ENCODE measurements at regions not wholly inside any gene's neighbourhood (a gene's known extent, or its start where the extent isn't known, plus 50 kb on each side); places are given as distances from the start of the nearest gene placed in this dataset.
"Not testable (repeated sequence)": the region's sequence is repeated elsewhere in the genome, so short reads cannot be mapped to it uniquely, and the experiment has no call there.

GRCh38 chr2:128670066-128670465 is 351.4 kb upstream of the HS6ST1 start:
- DNase-seq (ENCODE audit: low spot score), result no peak
- H3K36me3 ChIP-seq (ENCODE audit: control insufficient read depth in 4 of 4, insufficient read depth in 3 of 4, low read depth in 1 of 4, low read length in 3 of 4), result no peaks in the 10 kb centered on the region
- H3K27me3 ChIP-seq (ENCODE audit: control insufficient read depth in 4 of 4, insufficient read depth in 4 of 4, low read length in 3 of 4), result no peaks in the 10 kb centered on the region
- 91% methylated on average over 1 of the region's 1 CpG for WGBS
- no peaks in the 10 kb centered on the region for H3K9me3 ChIP-seq (ENCODE audit: control insufficient read depth in 4 of 4, low read length in 3 of 4)
- H3K4me1 ChIP-seq (ENCODE audit: control insufficient read depth in 4 of 4, insufficient read depth in 4 of 4, low read length in 3 of 4), result no peaks in the 10 kb centered on the region
- no peak overlapping the region for H3K9ac ChIP-seq (ENCODE audit: low read depth in 1 of 2, low read length in 2 of 2)
- H3K4me3 ChIP-seq (ENCODE audit: low read depth in 1 of 3, low read length in 3 of 3), result no peak overlapping the region
- H3K27ac ChIP-seq (ENCODE audit: low read depth in 1 of 2, low read length in 2 of 2), result no peak overlapping the region
- TF ChIP-seq TAF1 (conservative IDR thresholded peaks at IDR 0.05), result no peak
- TF ChIP-seq RXRA (IDR thresholded peaks at IDR 0.05), result no peak
- TF ChIP-seq FOXA1 (IDR thresholded peaks at IDR 0.05), result no peak
- TF ChIP-seq CTCF (IDR thresholded peaks at IDR 0.05; ENCODE audit: low read depth, low read length, missing input control), result no peak
- no peak for TF ChIP-seq NR2F2 (IDR thresholded peaks at IDR 0.05)
- TF ChIP-seq REST (IDR thresholded peaks at IDR 0.05), result no peak
- no peak for TF ChIP-seq HNF4A (conservative IDR thresholded peaks at IDR 0.05)
- no peak for TF ChIP-seq ZBTB33 (IDR thresholded peaks at IDR 0.05)
- TF ChIP-seq EGR1 (IDR thresholded peaks at IDR 0.05; ENCODE audit: low read depth in 2 of 2), result no peak
- no peak for TF ChIP-seq YY1 (IDR thresholded peaks at IDR 0.05)
- TF ChIP-seq RAD21 (IDR thresholded peaks at IDR 0.05), result no peak
- TF ChIP-seq ATF3 (IDR thresholded peaks at IDR 0.05), result no peak
- TF ChIP-seq MAX (IDR thresholded peaks at IDR 0.05), result no peak
- TF ChIP-seq SP1 (IDR thresholded peaks at IDR 0.05), result no peak
- TF ChIP-seq JUND (IDR thresholded peaks at IDR 0.05), result no peak
- TF ChIP-seq GABPA (IDR thresholded peaks at IDR 0.05 in 1 of 2, conservative IDR thresholded peaks at IDR 0.05 in 1 of 2), result no peak
- no peak for TF ChIP-seq FOXA2 (IDR thresholded peaks at IDR 0.05)
- TF ChIP-seq HNF4G (IDR thresholded peaks at IDR 0.05), result no peak

GRCh38 chr2:128671981-128672757 is 353.5 kb upstream of the HS6ST1 start:
- not testable (repeated sequence) for H3K4me3 ChIP-seq (ENCODE audit: low read depth in 1 of 3, low read length in 3 of 3); H3K9ac ChIP-seq (ENCODE audit: low read depth in 1 of 2, low read length in 2 of 2); H3K4me1 ChIP-seq (ENCODE audit: control insufficient read depth in 4 of 4, insufficient read depth in 4 of 4, low read length in 3 of 4); DNase-seq (ENCODE audit: low spot score); H3K27ac ChIP-seq (ENCODE audit: low read depth in 1 of 2, low read length in 2 of 2); H3K9me3 ChIP-seq (ENCODE audit: control insufficient read depth in 4 of 4, low read length in 3 of 4); H3K27me3 ChIP-seq (ENCODE audit: control insufficient read depth in 4 of 4, insufficient read depth in 4 of 4, low read length in 3 of 4); H3K36me3 ChIP-seq (ENCODE audit: control insufficient read depth in 4 of 4, insufficient read depth in 3 of 4, low read depth in 1 of 4, low read length in 3 of 4)
- 93% methylated on average over 36 of the region's 36 CpGs for WGBS

GRCh38 chr2:128679680-128680079 is 361.0 kb upstream of the HS6ST1 start:
- not testable (repeated sequence) for H3K4me1 ChIP-seq (ENCODE audit: control insufficient read depth in 4 of 4, insufficient read depth in 4 of 4, low read length in 3 of 4); H3K36me3 ChIP-seq (ENCODE audit: control insufficient read depth in 4 of 4, insufficient read depth in 3 of 4, low read depth in 1 of 4, low read length in 3 of 4); DNase-seq (ENCODE audit: low spot score); H3K4me3 ChIP-seq (ENCODE audit: low read depth in 1 of 3, low read length in 3 of 3); H3K27me3 ChIP-seq (ENCODE audit: control insufficient read depth in 4 of 4, insufficient read depth in 4 of 4, low read length in 3 of 4); H3K9ac ChIP-seq (ENCODE audit: low read depth in 1 of 2, low read length in 2 of 2); H3K27ac ChIP-seq (ENCODE audit: low read depth in 1 of 2, low read length in 2 of 2); H3K9me3 ChIP-seq (ENCODE audit: control insufficient read depth in 4 of 4, low read length in 3 of 4)
- WGBS, result 92% methylated on average over 12 of the region's 12 CpGs

Data from liver (tissue), 8 donors.